ENCODE measurements at regions not wholly inside any gene's neighbourhood (a gene's known extent, or its start where the extent isn't known, plus 50 kb on each side); places are given as distances from the start of the nearest gene placed in this dataset.

- TF ChIP-seq THAP7 (CRISPR knock-in tag; IDR thresholded peaks at IDR 0.05): no peak
- no peak for TF ChIP-seq MBD2 (IDR thresholded peaks at IDR 0.05; ENCODE audit: borderline replicate concordance, low read depth)
- no peak for TF ChIP-seq SMARCA4 (IDR thresholded peaks at IDR 0.05)
- TF ChIP-seq ATF1 (CRISPR knock-in tag; IDR thresholded peaks at IDR 0.05): no peak
- no peak for TF ChIP-seq ATF1 (tag; IDR thresholded peaks at IDR 0.05)
- no peak for TF ChIP-seq ZBTB2 (IDR thresholded peaks at IDR 0.05)
Measured at GRCh38 chr18:11489266-11489899, 120.0 kb upstream of the SLC35G4 start (continued).

- DNase-seq (ENCODE audit: extremely low read depth in 1 of 4, low spot score in 3 of 4): no peak
- Histone ChIP-seq H3K9ac (ENCODE audit: insufficient read depth in 1 of 2, low read depth in 2 of 2, low read length in 2 of 2) (no peak overlapping the region), H3K27ac (ENCODE audit: extremely low read depth, low read depth, low read length) (no peak overlapping the region), H3K79me2 (ENCODE audit: control insufficient read depth, insufficient read depth, low read length) (no peaks in the 10 kb centered on the region), H3K9me3 (replicated peaks; ENCODE audit: control insufficient read depth, insufficient read depth, low read depth, low read length) (no peaks in the 10 kb centered on the region), H3K9me1 (ENCODE audit: control insufficient read depth, insufficient read depth, low read length) (no peaks in the 10 kb centered on the region), H3K4me3 (no peak overlapping the region), H2AFZ (ENCODE audit: low read depth, low read length) (no peak overlapping the region), H3K36me3 (ENCODE audit: control insufficient read depth, insufficient read depth, low read length) (no peaks in the 10 kb centered on the region), H3K4me2 (ENCODE audit: insufficient read depth, low read length) (no peak overlapping the region), H4K20me1 (replicated peaks; ENCODE audit: control insufficient read depth, insufficient read depth, low read length) (no peaks in the 10 kb centered on the region), H3K4me1 (replicated peaks in 1 of 2; ENCODE audit: control insufficient read depth in 2 of 2, insufficient read depth in 2 of 2, low read length in 2 of 2) (no peaks in the 10 kb centered on the region), H3K27me3 (ENCODE audit: control insufficient read depth in 2 of 2, insufficient read depth in 2 of 2, low read length in 2 of 2) (no peaks in the 10 kb centered on the region)
- in situ Hi-C loops (cut with MboI): no loop called here
- intact Hi-C loops (cut with micrococcal nuclease): no loop called here
- ChIA-PET CTCF (ENCODE audit: low intra/inter-chr PET ratio) (interaction anchor here (0.7 kb wide), 1 partner anchor 15 kb away, joined by 3 read pairs; no protein-coding TSS in a partner anchor), POLR2A (no interaction called here)
- BruUV-seq (replicated peaks): no TSS peak
- ATAC-seq: no peak
- TF ChIP-seq ZNF76 (CRISPR knock-in tag; IDR thresholded peaks at IDR 0.05; ENCODE audit: borderline replicate concordance) (no peak), ZNF277 (CRISPR knock-in tag; IDR thresholded peaks at IDR 0.05; ENCODE audit: borderline replicate concordance) (no peak), ZNF121 (CRISPR knock-in tag; conservative IDR thresholded peaks at IDR 0.05) (no peak), TGIF2 (CRISPR knock-in tag; IDR thresholded peaks at IDR 0.05) (no peak), TCF3 (CRISPR knock-in tag; IDR thresholded peaks at IDR 0.05) (no peak), BRCA1 (IDR thresholded peaks at IDR 0.05) (no peak), BRCA1 (CRISPR knock-in tag; IDR thresholded peaks at IDR 0.05) (no peak), ZNF586 (CRISPR knock-in tag; conservative IDR thresholded peaks at IDR 0.05) (no peak), ZFP30 (CRISPR knock-in tag; IDR thresholded peaks at IDR 0.05; ENCODE audit: borderline replicate concordance) (no peak), GABPB1 (CRISPR knock-in tag; IDR thresholded peaks at IDR 0.05) (no peak), CXXC5 (CRISPR knock-in tag; IDR thresholded peaks at IDR 0.05) (no peak)
- FAIRE-seq: no peak
- WGBS (ENCODE audit: insufficient coverage, low coverage, missing lambda C conversion rate): 0% methylated on average over 3 of the region's 3 CpGs
Measured at GRCh38 chr18:11488175-11488574, 121.2 kb upstream of the SLC35G4 start.

Measured in K562 (cell line).